GM19395 (cell line): ENCODE measurements at regions not wholly inside any gene's neighbourhood (a gene's known extent, or its start where the extent isn't known, plus 50 kb on each side); places are given as distances from the start of the nearest gene placed in this dataset.
"Not testable (repeated sequence)": the region's sequence is repeated elsewhere in the genome, so short reads cannot be mapped to it uniquely, and the experiment has no call there.

ENCODE experiments used
- ATAC-seq: cut with Tn5 transposase; IDR thresholded peaks from one replicate; pipeline ENCODE4 v1.9.1; 2021; ENCODE audit warnings: mild to moderate bottlenecking, moderate library complexity; ENCODE audit not compliant: unreplicated experiment

GRCh38 chr4:141290771-141291170, 70.1 kb downstream of the ZNF330 start:
- no peak for ATAC-seq

- ATAC-seq = no peak
These were observed 73.6 kb downstream of the ZNF330 start for GRCh38 chr4:141294306-141294705.

GRCh38 chr4:141301216-141301615, 80.5 kb downstream of the ZNF330 start:
- no peak for ATAC-seq

- ATAC-seq = no peak
These were observed 82.2 kb downstream of the ZNF330 start for GRCh38 chr4:141302924-141303323.

DNA sequence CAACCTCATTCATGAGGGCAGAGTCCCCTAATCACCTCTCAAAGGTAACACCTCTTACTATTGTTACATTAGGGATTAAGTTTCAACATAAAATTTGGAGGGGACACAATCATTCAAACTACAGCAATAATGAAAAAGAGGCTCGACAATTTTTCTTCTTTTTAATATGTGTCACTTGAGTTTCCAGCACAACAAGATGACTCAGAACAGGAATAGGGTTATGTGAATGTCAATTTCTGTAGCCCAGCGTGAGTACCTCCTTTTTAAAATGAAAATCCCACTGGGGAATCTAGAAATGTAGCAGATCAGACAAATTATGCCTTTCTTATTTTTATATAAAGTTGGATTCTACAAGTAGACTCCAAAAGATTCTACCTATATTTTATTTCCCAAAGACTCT, 83.7 kb downstream of the ZNF330 start:
- no peak for ATAC-seq

DNA sequence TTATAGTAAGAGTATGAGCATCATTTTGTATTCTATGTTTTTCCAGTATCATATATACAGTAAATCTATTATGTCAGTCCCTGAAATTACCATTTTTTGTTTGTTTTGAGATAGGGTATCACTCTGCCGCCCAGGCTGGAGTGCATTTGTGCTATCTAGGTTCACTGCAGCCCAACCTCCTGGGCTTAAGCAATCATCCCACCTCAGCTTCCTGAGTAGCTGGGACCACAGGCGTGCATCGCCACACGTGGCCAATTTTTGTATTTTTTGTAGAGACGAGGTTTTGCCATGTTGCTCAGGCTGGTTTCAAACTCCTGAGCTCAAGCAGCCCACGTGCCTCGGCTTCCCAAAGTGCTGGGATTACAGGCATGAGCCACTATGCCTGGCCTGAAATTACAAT, 85.6 kb downstream of the ZNF330 start:
- no peak for ATAC-seq

- ATAC-seq = peak; percentile 100
These were observed 86.6 kb downstream of the ZNF330 start for GRCh38 chr4:141307241-141307689.

- no peak for ATAC-seq
These were observed 89.2 kb downstream of the ZNF330 start for GRCh38 chr4:141309874-141310273.

- no peak for ATAC-seq
These were observed 90.8 kb downstream of the ZNF330 start for GRCh38 chr4:141311246-141312204.

GRCh38 chr4:141314627-141315026, 93.9 kb downstream of the ZNF330 start:
- no peak for ATAC-seq

GRCh38 chr4:141328560-141329173, 108.0 kb downstream of the ZNF330 start:
- ATAC-seq = no peak

GRCh38 chr4:141329174-141329569, 108.5 kb downstream of the ZNF330 start:
- no peak for ATAC-seq

- ATAC-seq = no peak
These were observed 109.9 kb downstream of the ZNF330 start for GRCh38 chr4:141330616-141331015.

- ATAC-seq = no peak
These were observed 111.1 kb downstream of the ZNF330 start for GRCh38 chr4:141331534-141332358.

DNA sequence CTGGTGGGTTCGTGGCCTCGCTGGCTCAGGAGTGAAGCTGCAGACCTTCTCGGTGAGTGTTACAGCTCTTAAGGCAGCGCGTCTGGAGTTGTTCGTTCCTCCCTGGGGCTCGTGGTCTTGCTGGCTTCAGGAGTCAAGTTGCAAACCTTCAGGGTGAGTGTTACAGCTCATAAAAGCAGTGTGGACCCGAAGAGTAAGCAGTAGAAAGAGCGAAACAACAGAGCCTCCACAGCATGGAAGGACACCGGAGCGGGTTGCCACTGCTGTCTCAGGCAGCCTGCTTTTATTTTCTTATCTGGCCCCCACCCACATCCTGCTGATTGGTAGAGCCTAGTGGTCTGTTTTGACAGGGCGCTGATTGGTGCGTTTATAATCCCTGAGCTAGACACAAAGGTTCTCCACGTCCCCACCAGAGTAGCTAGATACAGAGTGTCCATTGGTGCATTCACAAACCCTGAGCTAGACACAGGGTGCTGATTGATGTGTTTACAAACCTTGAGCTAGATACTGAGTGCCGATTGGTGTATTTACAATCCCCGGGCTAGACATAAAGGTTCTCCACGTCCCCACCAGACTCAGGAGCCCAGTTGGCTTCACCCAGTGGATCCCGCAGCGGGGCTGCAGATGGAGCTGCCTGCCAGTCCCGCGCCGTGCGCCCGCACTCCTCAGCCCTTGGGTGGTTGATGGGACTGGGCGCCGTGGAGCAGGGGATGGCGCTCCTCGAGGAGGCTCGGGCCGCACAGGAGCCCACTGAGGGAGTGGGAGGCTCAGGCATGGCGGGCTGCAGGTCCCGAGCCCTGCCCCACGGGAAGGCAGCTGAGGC, 111.9 kb downstream of the ZNF330 start:
- ATAC-seq = not testable (repeated sequence)

DNA sequence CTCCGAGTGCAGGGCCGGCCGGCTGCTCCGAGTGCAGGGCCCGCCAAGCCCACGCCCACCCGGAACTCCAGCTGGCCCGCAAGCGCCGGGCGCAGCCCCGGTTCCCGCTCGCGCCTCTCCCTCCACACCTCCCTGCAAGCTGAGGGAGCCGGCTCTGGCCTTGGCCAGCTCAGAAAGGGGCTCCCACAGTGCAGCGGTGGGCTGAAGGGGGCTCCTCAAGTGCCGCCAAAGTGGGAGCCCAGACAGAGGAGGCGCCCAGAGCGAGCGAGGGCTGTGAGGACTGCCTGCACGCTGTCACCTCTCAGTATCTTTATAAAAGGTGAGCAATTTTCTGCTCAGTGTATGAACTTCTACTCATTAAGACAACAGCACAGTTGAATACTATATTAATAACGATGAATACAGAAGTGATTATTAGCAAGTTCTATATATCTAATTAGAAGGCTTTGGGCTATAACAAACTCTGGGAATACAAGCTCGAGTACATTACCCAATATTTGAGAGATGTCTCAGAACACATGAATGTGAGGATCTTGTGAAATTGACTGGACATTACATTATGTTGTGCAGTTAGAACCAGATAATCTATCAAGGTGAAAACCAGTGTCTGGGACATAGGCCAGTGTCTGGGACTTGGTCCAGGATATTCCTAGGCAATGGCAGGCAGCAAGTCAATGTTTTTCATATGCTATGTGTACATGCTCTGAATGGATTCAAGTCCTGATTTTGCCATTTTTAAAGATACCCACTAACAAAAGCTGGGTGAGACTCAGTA, 112.9 kb downstream of the ZNF330 start:
- not testable (repeated sequence) for ATAC-seq

DNA sequence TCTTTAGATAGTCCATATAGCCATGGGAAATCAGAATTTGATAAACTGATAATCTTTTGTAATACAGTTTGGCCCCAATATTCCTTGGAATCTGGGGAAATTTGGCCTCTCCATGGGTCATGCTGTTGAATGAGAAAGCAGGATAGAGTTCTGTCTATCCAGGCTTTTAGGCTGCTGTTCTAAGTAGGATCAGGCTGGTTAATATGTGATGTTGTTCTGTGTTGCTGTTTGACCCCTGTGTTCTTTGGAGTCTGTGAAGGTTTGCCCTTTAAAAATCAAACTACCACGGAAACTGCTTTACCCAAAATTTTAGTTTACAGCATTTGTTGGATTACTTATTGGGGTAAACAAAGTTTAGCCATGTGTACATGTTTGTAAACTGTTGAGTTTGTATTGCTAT, 114.5 kb downstream of the ZNF330 start:
- ATAC-seq = no peak

GRCh38 chr4:141338238-141338637, 117.5 kb downstream of the ZNF330 start:
- ATAC-seq = no peak

DNA sequence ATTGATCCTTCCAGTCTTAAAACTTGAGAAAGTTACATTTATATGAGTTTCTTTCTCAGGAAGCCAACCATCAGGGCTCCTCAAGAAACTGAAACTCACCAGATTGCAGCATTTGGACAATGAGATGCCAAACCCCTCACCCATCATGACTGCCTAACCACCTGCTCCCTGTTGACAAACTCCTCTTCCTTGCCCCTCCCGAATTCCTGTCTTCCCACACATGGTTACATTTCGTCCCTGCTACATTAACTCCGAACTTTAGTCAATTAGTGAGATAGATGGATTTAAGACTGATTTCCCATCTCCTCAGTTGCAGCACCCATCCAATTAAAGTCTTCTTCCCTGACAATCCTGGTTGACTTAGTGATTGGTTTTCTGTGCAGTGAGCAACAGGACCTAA, 118.7 kb downstream of the ZNF330 start:
- no peak for ATAC-seq

DNA sequence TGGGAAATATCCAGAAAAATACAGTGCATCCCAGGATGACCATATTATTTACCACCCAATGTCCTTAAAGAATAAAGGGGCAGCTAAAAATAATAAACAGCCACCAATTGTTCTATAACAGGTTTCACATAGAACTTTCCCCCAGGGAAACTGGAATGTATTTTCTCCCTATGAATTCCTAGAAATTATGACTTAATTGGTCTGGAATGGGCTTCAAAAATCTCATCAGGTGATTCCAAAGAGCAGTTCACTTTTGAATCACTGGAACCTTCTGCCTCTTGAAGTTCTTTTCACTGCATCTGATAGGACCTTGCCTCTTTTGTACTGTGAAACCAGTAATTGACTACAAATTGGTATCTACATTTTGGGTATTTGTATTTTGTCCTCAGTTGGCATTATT, 119.3 kb downstream of the ZNF330 start:
- no peak for ATAC-seq
